Kidney glomerular epithelial cell (primary cell): ENCODE measurements at regions not wholly inside any gene's neighbourhood (a gene's known extent, or its start where the extent isn't known, plus 50 kb on each side); places are given as distances from the start of the nearest gene placed in this dataset.
A peak's percentile ranks its signal among the peaks of the same experiment; 100 is the strongest.

ENCODE experiments used
- DNase-seq: peaks from one replicate; lab custom pipeline; 2025; lab: John Stamatoyannopoulos, UW

DNA sequence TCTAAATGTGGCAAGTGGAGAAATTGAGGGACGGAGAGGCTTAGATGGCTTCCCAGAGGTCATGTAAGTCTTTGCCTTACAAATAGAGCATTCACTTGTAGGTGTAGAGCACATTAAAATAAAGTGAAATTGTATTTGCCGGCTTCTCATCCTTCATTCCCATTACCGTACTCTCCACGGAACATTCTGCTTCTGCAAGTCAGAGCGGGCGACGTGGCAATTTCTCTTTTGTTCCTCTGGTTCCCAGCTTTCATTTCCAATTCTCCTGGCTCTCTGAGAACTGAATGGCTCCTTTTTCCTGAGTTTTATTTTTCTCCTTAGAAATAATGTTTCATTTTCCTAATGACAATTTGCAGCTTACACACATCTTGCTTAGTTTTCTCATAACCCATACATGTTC lies 51.3 kb upstream of the PFKP start:
- no peak for DNase-seq

DNA sequence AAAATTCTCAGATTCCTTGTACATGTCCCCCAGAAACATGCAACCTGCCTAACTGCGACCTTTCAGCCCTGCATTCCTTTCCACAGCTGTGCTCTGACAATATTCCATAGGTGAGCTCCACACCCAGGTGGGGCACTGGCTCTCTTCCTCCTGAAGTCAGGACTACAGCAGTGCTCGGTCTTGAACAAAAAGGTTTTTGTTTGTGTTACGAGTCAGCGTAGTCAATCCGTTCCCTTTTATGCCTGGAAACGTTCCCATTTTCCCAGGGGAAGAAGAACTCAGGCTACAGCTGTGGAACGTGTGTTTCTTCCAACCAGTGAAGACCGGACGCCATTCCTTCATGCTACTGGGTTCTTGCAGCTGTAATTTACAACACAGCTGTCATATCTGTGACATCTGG lies 52.4 kb upstream of the PFKP start:
- no peak for DNase-seq

DNA sequence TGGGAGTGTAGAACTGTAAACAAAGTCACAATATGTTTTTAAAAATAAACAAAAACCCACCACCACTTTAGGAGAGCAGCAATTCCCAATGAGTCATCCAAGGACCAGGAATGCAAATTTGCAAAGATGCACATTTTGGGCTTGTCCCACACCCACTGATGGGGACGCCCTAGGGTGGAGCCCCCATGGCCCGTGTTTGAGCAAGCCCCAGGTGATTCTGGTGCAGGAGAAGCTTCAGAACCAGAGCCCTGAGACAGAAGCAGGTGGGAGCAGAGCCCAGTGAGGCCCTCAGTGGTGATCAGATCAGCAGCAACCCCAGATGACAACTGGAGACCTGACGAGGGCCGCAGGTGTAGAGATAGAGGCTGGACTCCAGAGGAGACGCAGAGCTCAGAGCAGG lies 55.1 kb upstream of the PFKP start:
- DNase-seq = no peak

DNA sequence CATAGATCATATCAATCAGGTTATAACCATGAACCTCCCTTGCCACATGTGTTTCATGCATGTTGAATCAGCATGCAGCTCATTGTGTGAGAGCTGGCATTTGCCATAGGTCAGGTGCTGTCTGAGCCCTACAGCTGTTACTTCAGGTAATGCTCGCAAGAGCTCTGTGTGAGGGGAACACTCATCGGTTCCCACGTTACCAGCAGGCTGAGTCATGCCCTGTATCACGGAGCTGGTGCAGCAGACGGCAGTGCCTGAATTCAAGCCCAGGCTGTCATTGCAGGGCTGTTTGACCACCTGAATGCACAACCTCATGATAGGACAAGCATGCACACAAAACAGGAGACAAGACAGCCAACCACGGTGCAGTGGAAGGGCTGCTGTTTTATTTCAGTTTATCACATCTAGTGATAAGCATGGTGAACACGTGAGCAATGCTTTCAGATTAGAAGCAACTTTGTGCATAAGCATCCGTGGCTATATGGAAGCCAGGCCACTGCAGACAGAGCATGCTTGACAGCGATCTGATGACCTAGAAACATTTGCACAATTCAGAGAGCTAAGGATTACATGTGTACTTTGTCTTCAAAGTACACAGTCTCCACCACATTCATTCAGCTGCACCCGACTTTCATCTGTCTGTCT lies 56.4 kb upstream of the PFKP start:
- no peak for DNase-seq

DNA sequence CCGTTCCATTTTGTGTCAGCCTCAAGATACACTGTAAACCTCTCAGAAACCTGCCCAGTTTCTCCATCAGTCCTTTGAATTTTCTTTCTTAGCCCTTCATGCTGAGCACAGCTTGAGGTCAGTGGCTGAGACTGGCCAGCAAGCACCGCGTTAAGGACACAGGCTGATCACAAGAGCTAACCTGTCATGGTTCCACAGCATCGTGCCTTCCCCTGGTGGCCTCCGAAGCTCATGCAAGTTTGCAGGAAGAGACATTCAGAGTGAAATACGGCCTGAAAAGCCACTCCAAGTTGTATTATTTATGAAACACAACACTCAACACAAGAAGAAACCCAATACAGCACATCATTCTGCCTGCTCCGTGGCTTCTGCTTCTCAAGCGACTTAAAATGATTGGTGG lies 57.0 kb upstream of the PFKP start:
- DNase-seq = no peak

DNA sequence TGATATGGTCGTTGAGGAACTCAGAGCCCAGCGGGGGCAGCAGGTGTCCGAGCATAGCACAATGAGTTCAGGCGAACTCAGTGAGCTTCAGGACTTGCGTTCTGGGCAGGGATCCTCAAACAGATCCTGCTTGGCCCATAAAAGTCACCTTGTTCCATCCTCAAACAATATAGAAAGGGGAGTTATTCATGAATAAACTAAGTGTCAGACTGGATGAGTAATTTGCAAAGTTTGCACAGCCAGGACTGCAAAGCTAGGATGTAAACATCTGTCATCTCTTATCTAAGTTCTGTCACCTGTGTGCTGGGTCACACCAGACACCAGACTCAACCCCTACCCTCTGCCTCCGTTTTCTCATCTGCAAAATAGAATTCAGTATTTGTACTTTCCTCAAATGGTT lies 58.0 kb upstream of the PFKP start:
- DNase-seq = no peak

DNA sequence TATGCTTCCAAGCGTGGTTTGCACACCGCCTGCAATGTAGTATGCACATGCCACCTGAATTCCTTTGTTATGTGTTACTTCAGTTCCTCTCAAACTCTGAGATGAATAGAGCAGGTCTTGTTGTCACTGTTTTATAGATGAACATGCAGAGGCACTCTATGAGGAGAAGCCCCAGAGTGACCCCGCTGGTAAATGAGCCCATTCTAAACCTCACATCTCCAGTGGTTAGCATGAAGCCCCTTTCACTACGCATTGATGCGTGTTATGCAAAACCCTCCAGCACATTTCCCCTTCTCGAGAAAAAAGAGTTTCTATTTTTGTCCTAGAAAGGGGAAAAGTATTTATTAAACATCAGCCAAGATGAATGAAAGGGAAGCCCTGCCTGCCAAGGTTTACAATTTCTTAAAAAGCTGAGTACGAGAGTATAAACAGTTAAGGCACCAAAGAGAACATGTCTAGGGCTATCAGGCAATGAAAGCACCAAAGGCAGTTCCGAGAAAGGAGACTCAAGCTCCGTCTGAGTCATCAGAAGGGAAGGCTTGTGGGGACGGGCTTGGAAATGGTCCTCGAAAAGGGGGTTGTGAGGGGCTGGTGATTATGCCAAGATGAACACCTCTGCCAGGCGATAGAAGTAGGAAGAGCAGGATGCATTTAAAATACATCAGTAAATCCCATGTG lies 58.7 kb upstream of the PFKP start:
- no peak for DNase-seq

DNA sequence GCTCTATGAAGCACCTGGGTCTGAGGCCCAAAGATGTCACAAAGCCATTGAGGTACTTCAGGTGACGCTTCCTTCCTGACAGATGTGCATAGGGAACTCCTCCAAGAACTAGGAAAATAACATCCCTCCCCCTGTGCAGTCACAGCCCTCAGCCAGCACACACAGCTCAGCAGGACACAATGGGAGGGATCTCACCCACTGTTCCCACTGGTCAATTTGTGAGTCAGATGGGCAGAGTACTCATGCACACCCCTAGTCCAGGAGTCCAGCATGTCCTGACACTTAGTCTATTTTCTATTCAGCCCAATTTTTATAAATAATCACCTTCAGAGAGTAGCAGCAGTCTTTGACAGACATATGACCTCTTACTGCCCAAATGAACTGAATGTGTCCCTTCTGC lies 60.7 kb upstream of the PFKP start:
- DNase-seq = no peak

DNA sequence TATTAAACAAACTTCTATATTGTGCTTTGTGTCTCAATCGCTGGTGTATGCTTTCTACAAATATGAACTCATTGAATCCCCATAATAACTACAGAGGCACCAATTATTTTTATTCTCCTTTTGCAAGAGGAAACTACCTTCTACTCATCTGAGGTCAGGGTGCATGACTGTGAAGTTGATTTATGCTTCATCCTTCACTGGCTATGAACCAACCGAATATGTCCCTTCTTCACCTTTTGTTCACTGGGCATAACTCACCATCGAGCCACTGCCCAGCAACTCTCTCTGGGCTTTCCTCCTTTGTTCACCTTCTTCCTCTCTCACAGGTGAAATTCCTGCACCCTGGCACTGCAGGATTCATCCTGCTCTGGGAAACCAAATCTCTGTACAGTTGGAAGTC lies 61.3 kb upstream of the PFKP start:
- DNase-seq = peak; percentile 60

DNA sequence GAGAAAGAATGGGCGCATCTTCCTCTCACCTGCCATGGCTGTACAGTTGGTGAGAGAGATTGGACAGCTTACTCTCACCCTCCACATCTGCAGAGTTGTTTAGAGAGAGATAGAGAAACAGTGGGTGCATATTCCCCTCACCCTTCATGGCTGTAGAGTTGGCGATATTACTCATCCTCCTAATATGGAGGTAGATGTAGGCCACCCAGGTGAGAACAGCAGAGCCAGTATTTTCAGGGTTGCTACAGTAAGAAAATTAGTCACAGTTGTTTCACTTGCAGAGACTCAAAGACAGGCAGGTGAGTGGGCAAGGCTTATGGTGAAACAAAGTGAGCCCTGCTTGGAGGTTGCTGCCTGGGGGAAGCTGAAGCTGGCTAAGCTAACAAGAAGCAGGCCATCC lies 65.0 kb upstream of the PFKP start:
- peak; percentile 12 for DNase-seq

DNA sequence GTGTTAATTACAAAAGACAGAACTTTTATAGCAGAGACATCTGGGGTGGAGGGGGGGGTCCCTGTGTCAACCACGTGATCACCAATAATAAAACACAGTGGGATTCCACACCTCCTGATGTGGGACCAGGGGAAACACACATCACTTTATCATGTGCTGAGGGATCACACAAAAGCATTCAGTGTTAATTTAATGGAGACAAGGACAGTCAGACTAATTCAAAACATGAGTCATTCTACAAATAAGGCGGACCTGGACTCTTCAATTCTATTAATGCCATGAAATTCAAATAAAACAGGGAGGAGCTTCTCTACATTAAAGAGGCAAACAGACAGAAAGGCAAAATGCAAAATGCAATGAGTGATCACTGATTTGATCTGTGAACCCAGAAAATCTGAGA lies 67.3 kb upstream of the PFKP start:
- DNase-seq = peak; percentile 30

DNA sequence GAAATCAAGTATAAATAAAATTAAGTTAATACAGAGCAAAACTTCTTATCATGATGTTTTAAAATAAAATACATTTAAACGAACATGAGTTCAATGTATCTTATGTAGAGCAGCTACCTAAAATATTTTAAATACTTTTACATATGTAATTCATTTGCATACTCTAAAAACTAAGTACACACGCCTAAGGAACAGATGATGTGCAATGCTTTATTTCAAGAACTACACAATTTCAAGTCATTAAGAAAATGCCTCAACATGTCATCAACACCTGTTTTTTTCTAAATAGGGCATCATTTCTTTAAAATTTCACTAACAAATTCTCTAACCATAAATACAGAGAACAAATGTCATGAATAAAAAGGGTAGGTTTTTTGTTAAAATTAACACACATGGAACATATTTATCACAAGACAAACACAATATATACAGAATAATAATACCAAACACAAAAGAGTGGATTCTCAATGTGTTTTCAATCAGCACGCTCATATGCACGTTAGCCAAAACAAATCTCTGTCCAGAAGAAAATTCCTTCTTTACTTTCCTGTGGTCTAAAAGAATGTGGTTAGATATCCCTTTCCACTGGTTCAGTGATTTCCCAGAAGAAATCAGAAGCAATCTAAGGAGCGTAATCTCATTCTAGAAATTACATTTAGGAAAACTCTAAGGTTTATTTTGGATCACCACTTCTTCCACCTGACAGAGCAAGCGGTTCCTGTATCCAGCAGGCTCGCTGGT lies 73.0 kb upstream of the PFKP start:
- DNase-seq = peak; percentile 72

DNA sequence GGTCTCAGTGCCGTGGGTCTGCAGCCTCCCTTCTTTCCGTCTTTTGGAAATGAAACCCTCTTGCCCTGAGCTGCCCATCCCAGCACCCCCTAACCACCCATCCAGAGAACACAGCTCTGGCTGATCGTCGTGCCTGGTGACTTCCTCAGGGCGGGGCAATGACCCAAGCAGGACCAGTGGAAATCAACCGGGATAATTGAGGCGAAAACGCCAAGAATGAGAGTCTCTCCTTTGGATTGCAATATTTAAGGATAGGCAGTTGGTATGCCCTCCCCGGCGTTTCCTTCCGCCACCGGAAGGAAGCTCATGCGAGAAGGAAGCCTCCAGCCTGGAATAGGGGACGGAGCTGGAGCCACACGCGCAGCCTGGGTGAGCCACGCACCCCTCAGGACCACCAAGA lies 73.7 kb upstream of the PFKP start:
- no peak for DNase-seq

DNA sequence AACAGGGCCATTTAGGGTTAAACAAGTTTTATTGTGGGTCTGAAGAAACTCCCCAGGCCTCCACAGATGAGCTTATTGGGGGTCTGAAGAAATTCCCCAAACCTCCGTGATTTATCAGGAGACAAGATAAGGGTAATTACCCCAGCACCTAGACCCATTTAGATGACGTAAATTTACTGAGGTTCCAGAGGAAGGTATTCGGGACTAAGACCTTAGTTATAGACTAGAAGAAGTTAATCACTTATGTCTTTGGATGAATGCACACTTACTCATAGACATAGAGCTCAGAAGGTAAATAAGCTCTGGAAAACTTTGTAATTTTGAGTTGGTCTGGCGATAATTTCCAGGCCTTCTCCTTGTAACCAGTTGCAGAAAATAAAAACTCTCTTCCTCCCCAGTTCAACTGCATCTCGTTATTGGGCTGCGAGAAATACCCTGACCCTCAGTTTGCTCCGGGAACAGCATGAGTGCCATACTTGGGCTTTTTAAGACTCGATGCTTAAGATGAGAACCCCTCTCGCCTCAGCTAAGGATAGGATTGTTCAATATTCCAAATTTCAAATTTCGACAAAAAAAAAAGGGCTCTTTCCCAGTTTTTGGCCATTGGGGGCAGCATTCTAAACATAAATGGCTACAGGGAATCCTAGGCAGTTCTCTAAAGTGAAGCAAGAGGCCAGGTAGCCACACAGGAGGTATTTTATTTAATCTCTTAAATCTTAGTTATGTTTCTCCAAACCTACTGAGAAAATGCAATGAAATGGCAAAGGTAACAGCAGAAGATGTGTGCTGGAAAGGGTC lies 74.7 kb upstream of the PFKP start:
- peak; percentile 86 for DNase-seq

DNA sequence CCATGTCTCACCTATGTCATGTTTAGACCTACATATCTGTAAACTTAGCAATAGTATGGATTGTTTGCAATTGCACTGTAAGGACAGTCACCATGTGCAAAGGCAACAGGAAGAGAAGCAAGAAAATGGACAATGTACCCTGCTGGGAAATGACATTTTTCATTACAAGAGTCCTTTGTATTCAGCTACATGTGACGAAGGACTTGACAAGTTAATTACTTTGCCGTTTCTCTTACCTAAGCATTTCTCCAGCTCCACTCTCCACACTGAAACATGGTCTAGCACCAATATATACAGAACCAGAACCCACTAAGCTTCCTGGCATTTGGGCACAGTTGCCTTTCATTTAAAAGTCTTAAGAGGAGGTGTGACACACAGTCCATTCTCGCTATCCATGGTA lies 76.6 kb upstream of the PFKP start:
- no peak for DNase-seq

DNA sequence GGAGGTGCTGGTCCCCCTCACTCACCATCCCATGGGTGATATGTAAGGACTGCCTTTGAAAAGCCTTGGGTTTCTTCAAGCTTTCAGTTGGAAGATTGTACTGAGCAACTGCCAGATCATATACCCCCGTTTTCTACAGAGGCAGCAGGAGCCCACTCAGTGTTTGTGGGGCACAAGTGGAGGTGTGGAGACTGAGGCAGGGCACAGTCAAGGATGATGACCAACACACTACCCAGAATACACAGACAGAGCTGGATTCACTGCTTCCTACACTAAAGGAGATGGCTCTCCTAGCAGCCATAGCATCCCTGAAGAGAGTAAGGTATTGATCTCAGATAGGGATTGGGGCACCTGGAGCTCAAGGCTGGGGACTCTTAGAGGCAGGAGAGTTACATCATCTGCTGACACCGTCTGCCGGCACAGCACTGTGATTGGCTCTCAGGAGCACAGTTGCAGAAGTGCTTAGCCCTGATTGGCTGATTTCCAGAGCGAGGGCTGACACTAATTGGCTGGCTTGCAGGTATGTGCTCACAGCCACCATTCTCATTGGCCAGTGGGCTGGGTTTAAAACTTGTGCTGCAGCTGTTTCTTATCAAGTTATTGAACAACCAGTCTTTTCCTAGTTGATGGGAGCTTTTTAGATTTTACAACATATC lies 77.9 kb upstream of the PFKP start:
- no peak for DNase-seq

DNA sequence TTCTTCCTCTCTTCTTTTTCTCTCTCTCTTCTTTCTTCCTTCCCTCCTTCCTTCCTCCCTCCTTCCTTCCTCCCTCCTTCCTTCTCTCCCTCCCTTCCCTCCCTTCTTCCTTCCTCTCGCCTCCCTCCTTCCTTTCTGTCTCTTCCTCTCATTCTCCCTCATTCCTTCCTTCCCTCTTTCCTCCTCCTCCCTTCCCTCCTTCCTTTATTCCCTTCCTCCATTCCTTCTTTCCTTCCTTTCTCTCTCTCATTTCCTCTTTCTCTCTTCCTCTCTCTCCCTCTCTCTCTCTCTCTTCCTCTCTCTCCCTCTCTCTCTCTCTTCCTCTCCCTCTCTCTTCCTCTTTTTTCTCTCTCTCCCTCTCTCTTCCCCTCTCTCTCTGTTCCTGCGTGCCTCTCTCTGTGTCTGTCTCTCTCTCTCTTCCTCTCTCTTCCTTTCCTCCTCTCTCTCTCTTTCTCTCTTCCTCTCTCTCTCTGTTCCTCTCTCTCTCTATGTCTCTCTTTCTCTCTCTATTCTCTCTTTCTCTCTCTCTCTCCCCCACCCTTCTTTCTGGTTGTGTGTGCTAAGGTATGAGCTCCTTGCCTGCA lies 80.1 kb upstream of the PFKP start:
- no peak for DNase-seq

DNA sequence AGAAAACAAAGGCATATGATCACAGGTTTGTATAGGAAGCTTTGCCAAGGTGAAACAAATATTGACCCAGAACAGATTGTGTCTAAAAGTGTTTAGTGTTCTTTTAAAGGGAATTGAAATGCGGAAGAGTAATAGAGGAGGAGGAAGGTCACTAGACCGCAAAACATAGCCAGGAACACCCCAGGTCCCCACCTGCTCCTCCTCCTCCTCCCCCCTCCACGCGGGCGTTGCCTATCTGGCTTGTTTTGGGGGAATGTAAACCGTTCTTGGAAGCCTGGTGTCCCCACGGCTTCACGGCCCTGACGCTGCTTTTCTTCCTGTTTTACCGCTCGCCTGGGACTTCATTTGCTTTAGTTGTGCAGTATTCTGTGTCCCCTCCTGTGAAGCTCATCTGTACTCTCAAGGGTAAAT lies 81.0 kb upstream of the PFKP start:
- no peak for DNase-seq

DNA sequence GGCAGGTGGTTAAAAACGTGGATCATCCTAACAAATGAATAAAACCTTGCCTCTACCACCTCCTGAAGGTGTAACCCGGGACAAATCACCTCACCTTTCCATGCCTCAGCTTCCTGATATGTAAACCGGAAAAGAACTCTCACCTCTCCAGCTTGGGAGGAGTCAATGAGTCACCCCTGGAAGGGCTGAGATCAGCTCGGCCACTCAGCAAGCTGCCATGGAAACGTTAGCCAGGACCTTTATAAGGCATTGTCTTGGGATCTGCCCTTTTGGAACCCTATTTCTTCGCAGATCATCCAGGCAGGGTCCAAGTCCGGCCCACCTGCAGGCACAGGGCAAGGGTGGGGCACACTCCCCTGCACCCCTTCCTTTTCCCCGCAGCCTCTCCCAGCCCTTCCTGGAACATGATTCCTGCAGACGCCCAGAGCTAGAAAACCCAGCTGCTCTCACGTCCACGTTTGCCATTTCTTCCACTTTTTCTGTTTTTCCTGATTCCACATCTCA lies 81.6 kb upstream of the PFKP start:
- peak; percentile 91 for DNase-seq

DNA sequence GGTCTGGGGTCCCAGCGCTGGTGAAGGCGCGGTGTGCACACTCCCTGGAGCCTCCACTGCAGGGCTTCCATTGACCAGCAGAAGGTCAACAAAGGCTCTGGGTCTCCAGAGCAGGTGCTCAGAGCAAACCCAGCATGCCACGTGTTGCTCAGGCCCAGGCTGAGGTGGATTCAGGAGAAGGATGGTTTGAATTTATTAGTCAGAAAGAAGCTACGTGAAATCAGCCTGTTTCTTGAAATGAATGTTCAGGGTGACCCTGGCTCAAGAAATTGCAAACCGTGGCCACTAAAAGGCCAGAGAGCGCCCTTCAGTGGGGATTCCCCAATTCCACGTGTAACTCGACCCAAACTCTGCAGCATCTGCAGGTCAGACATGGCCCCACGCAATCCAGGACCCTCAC lies 82.7 kb upstream of the PFKP start:
- DNase-seq = no peak

DNA sequence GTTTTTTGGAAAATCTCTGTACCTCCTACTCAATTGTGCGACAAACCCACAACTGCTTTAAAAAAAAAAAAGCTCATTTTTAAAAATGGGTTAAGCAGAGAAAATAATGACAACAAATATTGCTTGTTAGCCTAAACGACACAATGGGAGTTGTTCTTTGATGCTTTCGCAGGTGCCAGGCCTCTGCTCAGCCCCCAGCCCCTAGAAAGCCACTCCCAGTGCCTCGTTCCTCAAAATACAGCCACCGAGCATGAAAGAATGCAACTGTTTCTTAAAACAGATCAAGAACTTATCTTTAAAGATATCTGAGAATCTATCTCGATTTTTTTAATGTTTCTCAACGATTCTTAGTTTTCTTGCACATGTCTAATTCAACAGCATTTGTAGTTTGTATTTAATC lies 85.2 kb upstream of the PFKP start:
- DNase-seq = no peak
